G401 (cell line): ENCODE measurements at regions not wholly inside any gene's neighbourhood (a gene's known extent, or its start where the extent isn't known, plus 50 kb on each side); places are given as distances from the start of the nearest gene placed in this dataset.

ENCODE experiments used
- DNase-seq: peaks from one replicate; pipeline ENCODE4 v3.0.0-alpha.2; 2015; ENCODE audit warnings: low spot score
- in situ Hi-C: cut with HindIII; loops from 2 replicates; pipeline ENCODE4 v1.10.0; 2016; ENCODE audit warnings: low sequenced_read_pairs, mixed read lengths

DNA sequence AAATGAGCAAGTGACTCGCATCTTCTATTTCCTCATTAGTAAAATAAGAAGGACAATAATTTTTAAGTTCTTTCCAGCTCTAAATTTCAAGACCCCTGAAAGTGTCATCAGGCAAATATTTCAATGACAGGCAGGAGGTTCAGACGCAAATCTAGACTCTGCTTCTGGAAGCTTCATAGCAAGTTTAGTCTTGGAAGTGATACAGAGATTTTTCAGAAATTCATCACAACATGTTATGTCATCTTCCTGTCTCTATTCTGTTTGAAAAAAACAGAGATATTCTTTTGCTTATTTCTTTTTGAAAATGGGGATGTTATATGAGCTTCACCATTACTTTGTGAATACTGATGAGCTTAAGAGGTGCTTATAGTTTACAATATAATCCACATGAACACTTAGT is 74.0 kb downstream of the C3orf85 start:
- DNase-seq: no peak
- in situ Hi-C loops: no loop called here

GRCh38 chr3:109211941-109212340 is 75.4 kb downstream of the C3orf85 start:
- in situ Hi-C loops: no loop called here

DNA sequence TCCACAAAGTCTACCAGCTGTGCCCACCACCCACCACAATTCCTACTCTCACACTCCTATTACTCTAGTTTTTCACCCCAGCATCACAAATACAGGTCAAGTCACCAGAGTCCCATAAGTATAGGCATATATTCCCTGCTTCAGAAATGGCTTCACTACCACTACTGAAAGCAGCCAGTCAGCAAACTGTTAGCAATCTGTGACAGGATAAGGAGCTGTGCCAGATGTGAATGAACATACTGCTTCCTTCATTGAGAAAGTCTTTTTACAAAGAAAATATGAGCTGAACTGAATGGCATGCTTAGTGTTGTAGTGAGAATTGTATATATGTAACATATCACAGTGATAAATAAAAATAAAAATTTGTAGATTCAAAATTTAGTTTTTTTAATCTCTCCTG is 76.8 kb downstream of the C3orf85 start:
- in situ Hi-C loops: no loop called here
- no peak for DNase-seq

More at GRCh38 chr3:109211941-109212340, 75.4 kb downstream of the C3orf85 start:
- peak; percentile 35 for DNase-seq

DNA sequence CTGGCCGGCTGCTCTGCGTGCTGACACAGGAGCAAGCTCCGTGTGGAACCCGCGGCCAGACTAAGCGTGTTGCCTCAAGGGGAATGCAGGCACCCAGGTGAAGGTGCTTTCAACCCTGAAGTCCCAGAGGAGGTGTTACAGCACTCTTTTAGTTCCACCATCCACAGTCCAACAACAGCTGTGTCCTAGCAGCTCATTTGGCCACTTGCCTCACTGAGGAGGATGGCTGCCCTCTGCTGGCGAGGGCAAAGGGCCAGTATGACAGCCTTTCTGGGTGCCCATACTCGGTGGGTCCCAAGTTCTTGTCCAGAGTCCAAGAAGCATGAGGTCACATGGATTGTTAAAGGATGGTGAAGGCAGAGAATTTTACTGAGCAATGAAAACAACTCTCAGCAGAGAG is 87.8 kb downstream of the C3orf85 start:
- in situ Hi-C loops: no loop called here
- DNase-seq: no peak

GRCh38 chr3:109225516-109225915 is 89.0 kb downstream of the C3orf85 start:
- in situ Hi-C loops: no loop called here
- no peak for DNase-seq

GRCh38 chr3:109228391-109229080 is 87.8 kb downstream of the DPPA2 start:
- in situ Hi-C loops: no loop called here
- no peak for DNase-seq

DNA sequence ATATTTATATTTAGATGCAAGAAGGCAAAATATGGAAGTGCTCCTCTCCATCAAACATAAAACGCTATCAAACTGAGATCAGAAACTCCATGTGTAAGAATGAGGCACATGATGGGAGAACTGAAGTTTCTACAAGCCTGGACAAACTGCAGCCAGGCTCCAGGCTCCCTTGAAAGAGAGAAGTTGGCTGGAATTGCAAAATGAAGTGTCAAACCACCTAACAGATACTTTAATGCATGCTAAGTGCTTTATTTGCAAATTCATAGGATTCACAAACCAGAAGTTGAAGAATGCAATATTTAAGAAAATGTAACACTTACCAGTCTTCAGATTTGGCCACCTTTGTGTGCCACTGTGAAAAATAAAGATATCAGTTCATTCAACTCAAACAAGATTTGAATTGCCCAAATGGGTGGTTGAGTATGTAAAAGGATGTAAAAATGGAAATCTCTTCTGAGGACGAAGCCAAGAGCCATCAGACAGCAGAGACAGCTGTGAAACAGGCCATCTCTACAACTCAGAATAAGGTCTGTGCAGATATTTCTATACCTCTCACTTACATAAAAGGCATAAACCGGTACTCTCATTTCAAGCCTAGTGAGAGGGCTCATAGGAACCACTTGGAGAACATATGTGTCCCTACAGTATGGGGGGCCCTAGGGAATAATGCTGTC is 87.0 kb downstream of the DPPA2 start:
- DNase-seq: no peak
- in situ Hi-C loops: no loop called here

GRCh38 chr3:109234300-109234699 is 82.0 kb downstream of the DPPA2 start:
- in situ Hi-C loops: no loop called here
- DNase-seq: no peak

DNA sequence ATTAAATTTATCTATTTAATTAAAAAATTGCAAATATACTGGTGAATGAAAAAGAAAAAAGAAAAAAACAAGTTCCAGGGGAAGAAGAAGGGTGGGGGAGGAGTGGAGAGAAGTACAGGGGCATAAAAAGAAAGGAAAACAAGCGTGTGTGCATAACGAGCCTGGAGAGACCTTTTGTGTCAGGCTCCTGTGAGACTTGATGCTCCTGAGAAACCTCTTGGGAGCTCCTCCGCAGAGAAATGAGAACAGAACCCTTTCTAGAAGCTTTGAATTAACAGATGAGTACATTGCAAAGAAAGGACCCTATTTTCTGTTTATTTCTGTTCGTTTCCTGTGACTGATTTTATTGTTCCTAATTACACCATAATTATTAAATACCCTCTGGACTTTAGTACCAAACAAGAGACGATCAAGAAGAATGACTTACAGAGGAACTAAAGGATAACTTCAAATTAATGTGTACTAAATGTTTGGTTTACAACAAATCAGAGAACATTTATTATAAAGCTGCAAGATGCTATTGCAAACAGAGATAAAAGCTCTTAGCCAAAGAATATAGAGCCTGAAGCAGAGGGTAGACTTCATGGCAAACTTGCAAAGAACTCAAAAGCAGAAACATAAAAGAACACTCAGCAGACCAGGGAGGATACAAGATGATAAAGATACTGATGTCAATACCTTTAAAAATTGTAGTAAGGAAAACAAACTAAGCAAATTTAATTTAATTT is 74.7 kb downstream of the DPPA2 start:
- no peak for DNase-seq
- in situ Hi-C loops: no loop called here

- DNase-seq: no peak
- in situ Hi-C loops: no loop called here
Measured at GRCh38 chr3:109242187-109242523, 74.2 kb downstream of the DPPA2 start.
